GM18520 (cell line): ENCODE measurements at regions not wholly inside any gene's neighbourhood (a gene's known extent, or its start where the extent isn't known, plus 50 kb on each side); places are given as distances from the start of the nearest gene placed in this dataset.

ENCODE experiments used
- ATAC-seq: cut with Tn5 transposase; IDR thresholded peaks from one replicate; pipeline ENCODE4 v1.9.1; 2021; ENCODE audit not compliant: unreplicated experiment

DNA sequence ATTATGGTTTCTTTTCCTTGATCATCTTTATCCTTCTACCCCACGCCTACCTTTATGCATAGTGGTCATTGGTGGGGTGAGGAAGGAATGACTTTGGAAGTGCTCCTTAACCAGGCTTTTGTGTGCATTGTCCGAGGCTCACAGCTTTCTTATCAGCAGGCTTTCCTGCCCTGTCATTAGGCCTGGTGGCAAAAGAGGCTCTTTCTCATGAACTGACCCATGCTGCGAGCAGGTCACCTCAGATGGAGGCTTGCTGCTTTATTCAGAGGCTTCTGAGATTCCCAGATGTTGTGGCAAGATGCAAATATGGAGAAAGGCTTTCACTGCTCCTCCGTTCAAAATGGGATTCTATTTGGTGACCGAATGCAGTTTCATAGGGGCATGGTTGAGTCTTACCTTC, 57.4 kb upstream of the DMRTA1 start:
- no peak for ATAC-seq

DNA sequence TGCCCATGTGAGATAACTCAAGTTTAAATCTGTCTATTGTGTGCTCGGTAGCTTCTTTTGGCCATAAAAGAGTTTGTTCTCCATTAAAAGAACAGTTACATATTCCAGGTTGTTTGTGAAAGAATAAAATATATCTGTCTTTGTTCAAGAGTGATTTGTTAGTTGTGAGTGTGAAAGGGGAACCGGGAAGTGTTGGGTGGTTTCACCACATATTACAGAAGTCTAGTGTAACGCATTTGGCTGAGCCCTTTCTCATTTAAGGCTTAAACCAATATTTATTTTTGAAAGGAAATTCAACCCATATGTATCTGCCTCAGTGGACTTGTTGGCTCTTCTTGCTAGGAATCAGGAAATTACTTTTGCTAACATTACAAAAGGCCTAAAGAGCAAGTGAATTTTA, 54.1 kb upstream of the DMRTA1 start:
- ATAC-seq: no peak

DNA sequence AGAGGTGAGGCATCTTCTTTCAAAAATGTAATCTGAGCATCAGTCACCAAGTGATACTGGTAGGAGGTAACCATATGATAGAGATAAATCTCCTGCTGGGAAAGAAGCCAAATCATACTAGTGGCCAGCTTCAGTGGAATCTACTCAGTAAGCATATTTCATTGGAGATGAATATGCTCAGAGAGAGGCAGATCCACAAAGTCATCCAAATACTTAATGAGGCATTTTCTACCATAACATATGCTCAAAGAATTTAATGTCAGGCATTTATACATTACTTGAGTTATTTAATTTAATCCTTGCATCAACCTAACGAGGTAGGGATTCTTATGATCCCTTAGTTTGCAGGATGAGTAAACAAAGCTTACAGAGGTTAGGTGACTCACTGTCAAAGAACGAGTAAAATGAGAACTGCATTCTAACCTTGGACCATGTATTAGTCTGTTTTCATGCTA, 50.9 kb upstream of the DMRTA1 start:
- no peak for ATAC-seq
